HTR-8/SVneo (cell line): ENCODE measurements at regions not wholly inside any gene's neighbourhood (a gene's known extent, or its start where the extent isn't known, plus 50 kb on each side); places are given as distances from the start of the nearest gene placed in this dataset.
A peak's percentile ranks its signal among the peaks of the same experiment; 100 is the strongest.
"Not testable (repeated sequence)": the region's sequence is repeated elsewhere in the genome, so short reads cannot be mapped to it uniquely, and the experiment has no call there.

Source experiments
- DNase-seq: peaks from one replicate; pipeline ENCODE4 v3.0.0; 2011; ENCODE audit warnings: low spot score, mixed read lengths; ENCODE audit not compliant: insufficient read length
- FAIRE-seq: peaks from 2 replicates; lab custom pipeline; 2011; peaks lifted over from hg19 to GRCh38; lab: Jason Lieb, UNC

GRCh38 chr21:20856926-20857325 is 141.3 kb upstream of the NCAM2 start:
- FAIRE-seq (no peak), DNase-seq (no peak)

GRCh38 chr21:20874202-20874601 is 124.0 kb upstream of the NCAM2 start:
- no peak for FAIRE-seq
- no peak for DNase-seq

GRCh38 chr21:20875742-20876141 is 122.5 kb upstream of the NCAM2 start:
- DNase-seq: no peak
- no peak for FAIRE-seq

GRCh38 chr21:20877976-20878375 is 120.2 kb upstream of the NCAM2 start:
- DNase-seq (no peak), FAIRE-seq (no peak)

GRCh38 chr21:20882462-20883407 is 115.5 kb upstream of the NCAM2 start:
- FAIRE-seq: no peak
- peak; percentile 1 for DNase-seq

GRCh38 chr21:20883408-20883800 is 114.8 kb upstream of the NCAM2 start:
- FAIRE-seq (no peak), DNase-seq (no peak)

GRCh38 chr21:20902511-20902910 is 95.7 kb upstream of the NCAM2 start:
- DNase-seq (no peak), FAIRE-seq (no peak)

GRCh38 chr21:20902998-20903397 is 95.2 kb upstream of the NCAM2 start:
- FAIRE-seq (no peak), DNase-seq (no peak)

GRCh38 chr21:20927555-20927954 is 70.7 kb upstream of the NCAM2 start:
- not testable (repeated sequence) for FAIRE-seq, DNase-seq

GRCh38 chr21:20942523-20942922 is 55.7 kb upstream of the NCAM2 start:
- FAIRE-seq: no peak

GRCh38 chr21:20943561-20943997 is 54.6 kb upstream of the NCAM2 start:
- DNase-seq (no peak), FAIRE-seq (no peak)

More at GRCh38 chr21:20942523-20942922, 55.7 kb upstream of the NCAM2 start:
- DNase-seq: no peak

- FAIRE-seq (no peak), DNase-seq (no peak)
These were observed 54.1 kb upstream of the NCAM2 start for GRCh38 chr21:20944139-20944538.

- DNase-seq: no peak
- FAIRE-seq: no peak
These were observed 51.5 kb upstream of the NCAM2 start for GRCh38 chr21:20946701-20947100.
